ENCODE measurements at regions not wholly inside any gene's neighbourhood (a gene's known extent, or its start where the extent isn't known, plus 50 kb on each side); places are given as distances from the start of the nearest gene placed in this dataset.

DNA sequence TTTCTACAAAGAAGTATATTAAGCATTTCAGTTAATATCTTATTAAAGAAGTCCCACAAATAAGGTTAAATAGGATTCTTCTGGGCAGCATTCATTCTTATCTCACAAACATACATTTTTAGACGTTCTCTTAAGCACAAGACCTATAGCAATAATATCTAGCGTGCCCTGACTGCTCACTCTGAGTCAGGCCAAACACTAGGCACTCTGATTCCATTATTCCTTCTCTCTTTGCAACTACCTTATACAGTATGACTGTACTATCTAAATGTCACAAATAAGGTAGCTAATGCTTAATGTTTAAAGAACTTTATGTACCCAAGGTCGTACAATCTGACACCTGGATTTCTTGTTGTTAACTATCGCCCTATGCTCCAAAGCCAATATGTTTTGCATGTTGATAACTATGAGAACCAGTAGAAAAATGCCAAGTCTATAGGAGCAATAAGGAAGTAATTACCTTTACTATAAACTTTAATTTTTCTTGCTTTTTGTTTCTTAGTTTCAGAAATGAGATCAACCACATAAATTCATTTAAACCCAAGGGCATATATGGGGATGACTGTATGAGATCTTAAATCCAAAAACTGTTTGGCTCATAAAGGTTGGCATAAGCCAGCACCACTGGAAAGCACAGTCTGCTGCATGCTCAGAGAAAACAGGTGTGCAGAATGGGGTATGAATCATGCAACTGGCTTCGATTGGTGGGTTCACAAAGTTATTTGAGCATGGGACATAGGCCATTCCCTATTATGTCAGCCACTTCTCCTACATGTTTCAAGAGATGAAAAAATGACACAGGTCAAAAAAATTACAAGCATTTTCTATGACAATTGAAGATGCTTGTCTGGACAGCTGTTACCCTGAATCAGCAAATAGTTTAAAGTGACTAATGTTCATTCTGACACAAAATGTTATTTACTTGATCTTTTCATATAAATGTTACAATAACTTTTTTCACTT, 352.0 kb downstream of the IRS1 start:
- Mint-ChIP-seq H3K27me3 (ENCODE audit: unreplicated experiment) (peaks cover 2% of the 10 kb centered on the region), H3K36me3 (ENCODE audit: low read depth, unreplicated experiment) (no peaks in the 10 kb centered on the region), H3K27ac (ENCODE audit: unreplicated experiment) (no peak overlapping the region), H3K4me1 (ENCODE audit: unreplicated experiment) (no peaks in the 10 kb centered on the region), H3K9me3 (ENCODE audit: unreplicated experiment) (no peaks in the 10 kb centered on the region), H3K4me3 (ENCODE audit: unreplicated experiment) (no peak overlapping the region)
- TF ChIP-seq, protein P1, sequence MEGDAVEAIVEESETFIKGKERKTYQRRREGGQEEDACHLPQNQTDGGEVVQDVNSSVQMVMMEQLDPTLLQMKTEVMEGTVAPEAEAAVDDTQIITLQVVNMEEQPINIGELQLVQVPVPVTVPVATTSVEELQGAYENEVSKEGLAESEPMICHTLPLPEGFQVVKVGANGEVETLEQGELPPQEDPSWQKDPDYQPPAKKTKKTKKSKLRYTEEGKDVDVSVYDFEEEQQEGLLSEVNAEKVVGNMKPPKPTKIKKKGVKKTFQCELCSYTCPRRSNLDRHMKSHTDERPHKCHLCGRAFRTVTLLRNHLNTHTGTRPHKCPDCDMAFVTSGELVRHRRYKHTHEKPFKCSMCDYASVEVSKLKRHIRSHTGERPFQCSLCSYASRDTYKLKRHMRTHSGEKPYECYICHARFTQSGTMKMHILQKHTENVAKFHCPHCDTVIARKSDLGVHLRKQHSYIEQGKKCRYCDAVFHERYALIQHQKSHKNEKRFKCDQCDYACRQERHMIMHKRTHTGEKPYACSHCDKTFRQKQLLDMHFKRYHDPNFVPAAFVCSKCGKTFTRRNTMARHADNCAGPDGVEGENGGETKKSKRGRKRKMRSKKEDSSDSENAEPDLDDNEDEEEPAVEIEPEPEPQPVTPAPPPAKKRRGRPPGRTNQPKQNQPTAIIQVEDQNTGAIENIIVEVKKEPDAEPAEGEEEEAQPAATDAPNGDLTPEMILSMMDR (IDR thresholded peaks at IDR 0.05; ENCODE audit: unreplicated experiment): no peak
- no peak for DNase-seq (ENCODE audit: low spot score)

DNA sequence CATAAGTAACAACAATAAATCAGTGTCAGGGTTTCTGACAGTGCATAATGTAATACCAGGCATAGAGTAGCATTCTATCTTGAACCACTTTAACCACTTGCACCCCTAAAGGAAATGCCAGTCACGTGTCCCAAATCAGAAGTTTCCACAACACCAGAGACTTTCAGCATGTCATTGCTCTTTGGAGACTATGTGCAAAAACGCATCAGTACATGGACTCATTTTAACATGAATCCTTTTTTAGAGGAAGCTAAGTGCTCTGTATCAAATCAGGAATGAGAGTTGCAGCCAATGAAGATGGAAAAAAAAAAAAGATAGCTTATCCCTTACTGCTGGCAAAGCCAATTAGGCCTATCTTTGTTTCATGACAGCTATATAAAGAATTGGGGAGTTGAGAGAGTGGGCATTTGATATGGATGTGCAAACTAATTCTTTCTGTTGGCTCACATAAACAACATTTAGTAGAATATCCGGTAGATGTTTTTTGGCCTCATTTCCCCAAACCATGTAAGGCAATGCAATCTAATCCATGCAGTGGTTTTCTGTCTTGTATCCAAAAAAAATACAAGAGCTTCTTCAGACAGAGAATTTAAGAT, 353.1 kb downstream of the IRS1 start:
- no peaks in the 10 kb centered on the region for H3K9me3 Mint-ChIP-seq (ENCODE audit: unreplicated experiment)
- DNase-seq (ENCODE audit: low spot score): no peak
- TF ChIP-seq, protein P1 (IDR thresholded peaks at IDR 0.05; ENCODE audit: unreplicated experiment): no peak
- no peaks in the 10 kb centered on the region for H3K4me1 Mint-ChIP-seq (ENCODE audit: unreplicated experiment)
- no peaks in the 10 kb centered on the region for H3K36me3 Mint-ChIP-seq (ENCODE audit: low read depth, unreplicated experiment)
- H3K4me3 Mint-ChIP-seq (ENCODE audit: unreplicated experiment): no peak overlapping the region
- H3K27me3 Mint-ChIP-seq (ENCODE audit: unreplicated experiment): peaks cover 2% of the 10 kb centered on the region
- H3K27ac Mint-ChIP-seq (ENCODE audit: unreplicated experiment): no peak overlapping the region

DNA sequence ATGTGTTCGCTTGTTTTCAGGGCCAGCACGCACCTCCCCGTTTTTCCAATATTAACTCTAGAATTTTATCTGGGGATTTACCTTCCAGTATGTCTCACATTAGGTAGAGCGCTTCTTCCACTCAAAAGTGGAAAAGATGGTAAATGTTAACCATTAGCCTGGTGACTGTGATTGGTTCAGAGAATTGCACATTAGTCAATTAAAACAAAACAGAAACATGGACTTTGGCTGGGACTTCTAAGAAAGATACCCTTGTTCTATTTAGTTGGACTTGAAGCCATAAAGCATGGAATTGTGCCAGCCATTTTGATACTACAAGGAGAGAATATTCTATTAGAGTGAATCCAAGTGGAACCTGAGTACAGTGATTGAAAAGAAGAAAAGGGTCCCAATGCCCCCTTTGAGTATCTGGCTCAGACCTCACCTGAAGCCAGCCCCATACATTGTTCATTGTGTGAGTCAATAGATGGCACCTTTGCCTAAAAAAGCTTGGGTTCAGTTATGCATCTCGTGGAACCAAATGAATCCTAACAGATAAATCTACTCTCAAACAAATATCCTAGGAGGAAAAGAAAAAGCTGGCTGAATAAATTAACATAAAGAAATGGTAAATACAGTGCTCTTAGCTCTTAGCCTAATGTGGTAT, 354.3 kb downstream of the IRS1 start:
- Mint-ChIP-seq H3K27me3 (ENCODE audit: unreplicated experiment) (peaks cover 2% of the 10 kb centered on the region), H3K4me3 (ENCODE audit: unreplicated experiment) (no peak overlapping the region), H3K9me3 (ENCODE audit: unreplicated experiment) (no peaks in the 10 kb centered on the region), H3K27ac (ENCODE audit: unreplicated experiment) (no peak overlapping the region), H3K4me1 (ENCODE audit: unreplicated experiment) (no peaks in the 10 kb centered on the region), H3K36me3 (ENCODE audit: low read depth, unreplicated experiment) (no peaks in the 10 kb centered on the region)
- no peak for DNase-seq (ENCODE audit: low spot score)
- TF ChIP-seq, protein P1 (IDR thresholded peaks at IDR 0.05; ENCODE audit: unreplicated experiment): no peak

DNA sequence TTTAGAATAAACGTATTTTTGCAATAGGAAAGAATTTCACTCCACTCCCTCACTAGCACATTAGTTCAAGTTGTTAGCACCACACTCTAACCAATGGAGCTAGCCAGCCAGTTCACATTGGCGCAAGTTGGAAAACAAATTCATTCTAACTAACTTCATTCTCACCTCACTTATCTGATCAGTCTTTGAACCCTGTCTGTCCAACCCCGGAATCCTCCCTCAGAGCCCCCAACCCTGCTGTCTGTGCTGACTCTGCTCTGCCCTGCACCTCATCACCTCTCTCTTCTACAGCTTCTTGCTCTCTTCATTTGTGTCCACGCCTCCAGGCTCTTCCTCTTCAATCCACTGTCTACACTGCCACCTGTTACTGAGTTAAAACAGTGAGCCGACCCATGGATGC, 356.5 kb downstream of the IRS1 start:
- Mint-ChIP-seq H3K9me3 (ENCODE audit: unreplicated experiment) (no peaks in the 10 kb centered on the region), H3K4me1 (ENCODE audit: unreplicated experiment) (no peaks in the 10 kb centered on the region), H3K4me3 (ENCODE audit: unreplicated experiment) (no peak overlapping the region), H3K36me3 (ENCODE audit: low read depth, unreplicated experiment) (no peaks in the 10 kb centered on the region), H3K27me3 (ENCODE audit: unreplicated experiment) (peaks cover 2% of the 10 kb centered on the region), H3K27ac (ENCODE audit: unreplicated experiment) (no peak overlapping the region)
- TF ChIP-seq, protein P1 (IDR thresholded peaks at IDR 0.05; ENCODE audit: unreplicated experiment): no peak
- no peak for DNase-seq (ENCODE audit: low spot score)

All from endothelial cell (in vitro differentiated cells).